ENCODE measurements at regions not wholly inside any gene's neighbourhood (a gene's known extent, or its start where the extent isn't known, plus 50 kb on each side); places are given as distances from the start of the nearest gene placed in this dataset.

- TF ChIP-seq PATZ1 (CRISPR knock-in tag; IDR thresholded peaks at IDR 0.05; ENCODE audit: borderline replicate concordance) (no peak), TOX (CRISPR knock-in tag; IDR thresholded peaks at IDR 0.05; ENCODE audit: borderline replicate concordance) (no peak)
Observed at GRCh38 chr10:44125879-44126278, 259.0 kb downstream of the CXCL12 start.

Data from SK-N-SH treated with all-trans-retinoic acid at 6 μM for 48 hours (cell line).